C4-2B (cell line): ENCODE measurements at regions not wholly inside any gene's neighbourhood (a gene's known extent, or its start where the extent isn't known, plus 50 kb on each side); places are given as distances from the start of the nearest gene placed in this dataset.

Source experiments
- H3K27ac ChIP-seq: fragments of 450-650 bp; 2 replicates; pipeline ENCODE4 v1.5.1; 2017
- CTCF ChIP-seq: fragments of 450-650 bp; conservative IDR thresholded peaks from 2 replicates; pipeline ENCODE4 v1.5.1; 2017; ENCODE audit warnings: mild to moderate bottlenecking
- ZFX ChIP-seq: fragments of 450-650 bp; IDR thresholded peaks from 2 replicates; pipeline ENCODE4 v1.6.1; 2017

GRCh38 chr7:120207037-120207436 lies 65.9 kb upstream of the KCND2 start:
- TF ChIP-seq CTCF: no peak
- TF ChIP-seq ZFX: no peak

GRCh38 chr7:120215654-120216053 lies 57.3 kb upstream of the KCND2 start:
- TF ChIP-seq CTCF (no peak), ZFX (no peak)
- no peak overlapping the region for H3K27ac ChIP-seq

More at GRCh38 chr7:120207037-120207436, 65.9 kb upstream of the KCND2 start:
- no peak overlapping the region for H3K27ac ChIP-seq

GRCh38 chr7:120216947-120217346 lies 56.0 kb upstream of the KCND2 start:
- H3K27ac ChIP-seq: no peak overlapping the region
- TF ChIP-seq ZFX (no peak), CTCF (no peak)

- TF ChIP-seq ZFX: no peak
- TF ChIP-seq CTCF: no peak
- H3K27ac ChIP-seq: no peak overlapping the region
Observed at GRCh38 chr7:120218712-120219111, 54.3 kb upstream of the KCND2 start.

- no peak overlapping the region for H3K27ac ChIP-seq
- no peak for TF ChIP-seq CTCF
- no peak for TF ChIP-seq ZFX
Observed at GRCh38 chr7:120221666-120222065, 51.3 kb upstream of the KCND2 start.
